ENCODE measurements at regions not wholly inside any gene's neighbourhood (a gene's known extent, or its start where the extent isn't known, plus 50 kb on each side); places are given as distances from the start of the nearest gene placed in this dataset.

GRCh38 chr10:9825491-9826018 lies 1192.1 kb upstream of the CELF2 start:
- no peak for TF ChIP-seq MAZ (IDR thresholded peaks at IDR 0.05; ENCODE audit: borderline replicate concordance, low read depth, low read length)
- no peak for TF ChIP-seq JUN (IDR thresholded peaks at IDR 0.05)
- TF ChIP-seq KDM1A (IDR thresholded peaks at IDR 0.05; ENCODE audit: low read depth), result no peak
- no peak for TF ChIP-seq E2F6 (IDR thresholded peaks at IDR 0.05; ENCODE audit: borderline replicate concordance, low read depth)
- TF ChIP-seq EP300 (IDR thresholded peaks at IDR 0.05), result no peak
- TF ChIP-seq, protein P1, sequence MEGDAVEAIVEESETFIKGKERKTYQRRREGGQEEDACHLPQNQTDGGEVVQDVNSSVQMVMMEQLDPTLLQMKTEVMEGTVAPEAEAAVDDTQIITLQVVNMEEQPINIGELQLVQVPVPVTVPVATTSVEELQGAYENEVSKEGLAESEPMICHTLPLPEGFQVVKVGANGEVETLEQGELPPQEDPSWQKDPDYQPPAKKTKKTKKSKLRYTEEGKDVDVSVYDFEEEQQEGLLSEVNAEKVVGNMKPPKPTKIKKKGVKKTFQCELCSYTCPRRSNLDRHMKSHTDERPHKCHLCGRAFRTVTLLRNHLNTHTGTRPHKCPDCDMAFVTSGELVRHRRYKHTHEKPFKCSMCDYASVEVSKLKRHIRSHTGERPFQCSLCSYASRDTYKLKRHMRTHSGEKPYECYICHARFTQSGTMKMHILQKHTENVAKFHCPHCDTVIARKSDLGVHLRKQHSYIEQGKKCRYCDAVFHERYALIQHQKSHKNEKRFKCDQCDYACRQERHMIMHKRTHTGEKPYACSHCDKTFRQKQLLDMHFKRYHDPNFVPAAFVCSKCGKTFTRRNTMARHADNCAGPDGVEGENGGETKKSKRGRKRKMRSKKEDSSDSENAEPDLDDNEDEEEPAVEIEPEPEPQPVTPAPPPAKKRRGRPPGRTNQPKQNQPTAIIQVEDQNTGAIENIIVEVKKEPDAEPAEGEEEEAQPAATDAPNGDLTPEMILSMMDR (IDR thresholded peaks at IDR 0.05), result no peak
- TF ChIP-seq NR3C1 (IDR thresholded peaks at IDR 0.05), result no peak
- no peak for TF ChIP-seq PHF8 (IDR thresholded peaks at IDR 0.05; ENCODE audit: borderline replicate concordance, low read depth)
- TF ChIP-seq KDM5A (IDR thresholded peaks at IDR 0.05), result no peak
- TF ChIP-seq, protein P2, sequence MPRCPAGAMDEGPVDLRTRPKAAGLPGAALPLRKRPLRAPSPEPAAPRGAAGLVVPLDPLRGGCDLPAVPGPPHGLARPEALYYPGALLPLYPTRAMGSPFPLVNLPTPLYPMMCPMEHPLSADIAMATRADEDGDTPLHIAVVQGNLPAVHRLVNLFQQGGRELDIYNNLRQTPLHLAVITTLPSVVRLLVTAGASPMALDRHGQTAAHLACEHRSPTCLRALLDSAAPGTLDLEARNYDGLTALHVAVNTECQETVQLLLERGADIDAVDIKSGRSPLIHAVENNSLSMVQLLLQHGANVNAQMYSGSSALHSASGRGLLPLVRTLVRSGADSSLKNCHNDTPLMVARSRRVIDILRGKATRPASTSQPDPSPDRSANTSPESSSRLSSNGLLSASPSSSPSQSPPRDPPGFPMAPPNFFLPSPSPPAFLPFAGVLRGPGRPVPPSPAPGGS (IDR thresholded peaks at IDR 0.05), result no peak
- TF ChIP-seq CBX2 (IDR thresholded peaks at IDR 0.05; ENCODE audit: borderline replicate concordance, low read depth), result no peak
- no peak for TF ChIP-seq CBX8 (IDR thresholded peaks at IDR 0.05)
- no peak for TF ChIP-seq REST (IDR thresholded peaks at IDR 0.05)
- no peak for TF ChIP-seq PBX3 (IDR thresholded peaks at IDR 0.05)
- TF ChIP-seq HES2 (IDR thresholded peaks at IDR 0.05), result no peak
- TF ChIP-seq EHMT2 (IDR thresholded peaks at IDR 0.05; ENCODE audit: low read depth), result no peak
- no peak for TF ChIP-seq MAFK (IDR thresholded peaks at IDR 0.05; ENCODE audit: partially characterized antibody)
- no peak for TF ChIP-seq MYC (IDR thresholded peaks at IDR 0.05; ENCODE audit: borderline replicate concordance, low read length)
- no peak for FAIRE-seq
- Histone ChIP-seq H3K27ac (no peak overlapping the region), H3K4me3 (no peak overlapping the region), H3K4me2 (no peak overlapping the region), H3K9me3 (no peaks in the 10 kb centered on the region), H3K4me1 (no peaks in the 10 kb centered on the region)
- WGBS (ENCODE audit: missing lambda C conversion rate), result 6% methylated on average over 8 of the region's 8 CpGs
- CTCF ChIA-PET, result interaction anchor here (1.3 kb wide), 1 partner anchor 75 kb away, joined by 3 read pairs; no protein-coding TSS in a partner anchor
- POLR2A ChIA-PET, result no interaction called here
- DNase-seq (ENCODE audit: low read depth in 1 of 2, low spot score in 1 of 2), result peak in 1 of 2 experiments; percentile 7
- no peak for ATAC-seq

- WGBS (ENCODE audit: missing lambda C conversion rate), result 2% methylated on average over 4 of the region's 4 CpGs
- DNase-seq (ENCODE audit: low read depth in 1 of 2, low spot score in 1 of 2), result no peak
- ChIA-PET POLR2A (no interaction called here), CTCF (no interaction called here)
- Histone ChIP-seq H3K4me2 (no peak overlapping the region), H3K9me3 (no peaks in the 10 kb centered on the region), H3K4me1 (no peaks in the 10 kb centered on the region), H3K4me3 (no peak overlapping the region), H3K27ac (no peak overlapping the region)
- FAIRE-seq, result no peak
- no peak for TF ChIP-seq CEBPB (IDR thresholded peaks at IDR 0.05)
- TF ChIP-seq TP53 (CRISPR knock-in tag; IDR thresholded peaks at IDR 0.05), result no peak
- ATAC-seq, result no peak
Observed at GRCh38 chr10:9828110-9828509, 1189.6 kb upstream of the CELF2 start.
